Heart left ventricle (tissue), 13 donors: ENCODE measurements at regions not wholly inside any gene's neighbourhood (a gene's known extent, or its start where the extent isn't known, plus 50 kb on each side); places are given as distances from the start of the nearest gene placed in this dataset.

Source experiments
- POLR2A ChIP-seq, 2 donors: fragments of 450-650 bp; IDR thresholded peaks; one replicate each; pipeline ENCODE4 v1.6.1; 2017; ENCODE audit warnings: antibody characterized with exemption in 2 of 2, mild to moderate bottlenecking in 2 of 2, moderate library complexity in 2 of 2
- TF ChIP-seq, protein P1 (sequence below), 12 donors: fragments of 200-600 bp; sonication (generic) in 4 of 12; IDR thresholded peaks; one replicate each; pipeline versions ENCODE4 v1.5.0 to v1.8.0; 2018 to 2022; ENCODE audit warnings: antibody characterized with exemption in 12 of 12, mild to moderate bottlenecking in 5 of 12
- donor health status: ischemic (EF 13 %, LVEDD 7.1; RV severe dilation, severe dysfunction).
- donor health status: DM: no; HTN: yes; CAD: no.
- donor health status: DM: no; HTN: no; CAD: no.
- donor health status: ischemic (EF 25% LVEDD 6.9; RV normal size, moderate dysfunction).
- donor health status: ischemic (EF 25% LVEDD 5.7; RV mildly dilated, moderate dysfunction).
- donor health status: ischemic (EF 35%, LVEDD 5.7; RV mildly dilated, moderate dysfunction).
- donor health status: nonischemic (EF 11% LVEDD 7.7; RV severe dilation, severe dysfunction).
- donor health status: DM: yes; HTN: yes; CAD: no.
- donor health status: PGD.
- donor health status: ischemic (EF 29% LVEDD 5.4; RV normal size, mild dysfunction).
- donor health status: nonischemic (EF 23%, LVEDD 6.1; RV moderate dilation, normal function).

DNA sequence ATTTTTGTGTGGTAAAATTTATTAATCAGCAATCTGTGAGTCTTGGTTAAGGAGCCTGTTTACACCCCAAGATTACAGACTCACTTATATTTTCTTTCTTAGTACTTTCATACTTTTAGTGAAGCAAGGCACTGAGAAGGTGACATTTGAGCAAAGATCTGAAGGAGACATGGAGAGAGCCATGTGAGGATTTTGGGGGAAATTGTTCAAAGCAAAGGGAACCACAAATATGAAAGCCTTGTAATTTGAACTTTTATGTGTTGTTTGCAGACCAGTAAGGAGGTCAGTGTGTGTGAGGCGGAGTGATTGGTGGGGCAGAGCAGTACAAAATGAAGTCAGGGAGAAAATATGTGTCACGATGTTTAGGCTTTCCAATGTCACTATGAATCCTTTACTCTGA is 140.7 kb upstream of the KLF12 start:
- TF ChIP-seq, protein P1, sequence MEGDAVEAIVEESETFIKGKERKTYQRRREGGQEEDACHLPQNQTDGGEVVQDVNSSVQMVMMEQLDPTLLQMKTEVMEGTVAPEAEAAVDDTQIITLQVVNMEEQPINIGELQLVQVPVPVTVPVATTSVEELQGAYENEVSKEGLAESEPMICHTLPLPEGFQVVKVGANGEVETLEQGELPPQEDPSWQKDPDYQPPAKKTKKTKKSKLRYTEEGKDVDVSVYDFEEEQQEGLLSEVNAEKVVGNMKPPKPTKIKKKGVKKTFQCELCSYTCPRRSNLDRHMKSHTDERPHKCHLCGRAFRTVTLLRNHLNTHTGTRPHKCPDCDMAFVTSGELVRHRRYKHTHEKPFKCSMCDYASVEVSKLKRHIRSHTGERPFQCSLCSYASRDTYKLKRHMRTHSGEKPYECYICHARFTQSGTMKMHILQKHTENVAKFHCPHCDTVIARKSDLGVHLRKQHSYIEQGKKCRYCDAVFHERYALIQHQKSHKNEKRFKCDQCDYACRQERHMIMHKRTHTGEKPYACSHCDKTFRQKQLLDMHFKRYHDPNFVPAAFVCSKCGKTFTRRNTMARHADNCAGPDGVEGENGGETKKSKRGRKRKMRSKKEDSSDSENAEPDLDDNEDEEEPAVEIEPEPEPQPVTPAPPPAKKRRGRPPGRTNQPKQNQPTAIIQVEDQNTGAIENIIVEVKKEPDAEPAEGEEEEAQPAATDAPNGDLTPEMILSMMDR (IDR thresholded peaks at IDR 0.05) = no peak
- TF ChIP-seq POLR2A (IDR thresholded peaks at IDR 0.05) = no peak
